ENCODE measurements at regions not wholly inside any gene's neighbourhood (a gene's known extent, or its start where the extent isn't known, plus 50 kb on each side); places are given as distances from the start of the nearest gene placed in this dataset.
A peak's percentile ranks its signal among the peaks of the same experiment; 100 is the strongest.
"Not testable (repeated sequence)": the region's sequence is repeated elsewhere in the genome, so short reads cannot be mapped to it uniquely, and the experiment has no call there.

- ChIA-PET CTCF (no interaction called here), POLR2A (ENCODE audit: low non-redundant PET) (no interaction called here)
- Histone ChIP-seq H3K4me1 (ENCODE audit: insufficient read depth, low read length, poor library complexity, severe bottlenecking) (no peaks in the 10 kb centered on the region), H3K4me3 (ENCODE audit: low read depth, low read length, poor library complexity, severe bottlenecking) (no peak overlapping the region), H3K27ac (ENCODE audit: low read depth, low read length, poor library complexity, severe bottlenecking) (no peak overlapping the region), H3K9me3 (ENCODE audit: low read depth, low read length, poor library complexity, severe bottlenecking) (no peaks in the 10 kb centered on the region), H3K27me3 (replicated peaks; ENCODE audit: insufficient read depth, low read depth, low read length, poor library complexity) (no peaks in the 10 kb centered on the region), H3K36me3 (ENCODE audit: insufficient read depth, low read length, poor library complexity, severe bottlenecking) (no peaks in the 10 kb centered on the region)
- no peak for DNase-seq (ENCODE audit: low spot score)
- TF ChIP-seq CTCF (conservative IDR thresholded peaks at IDR 0.05; ENCODE audit: low read depth, low read length), result no peak
- TF ChIP-seq EZH2 (IDR thresholded peaks at IDR 0.05; ENCODE audit: borderline replicate concordance, low read depth, low read length, poor library complexity, severe bottlenecking), result no peak
- intact Hi-C loops (cut with micrococcal nuclease; ENCODE audit: unreplicated experiment), result no loop called here
- no TSS peak for BruUV-seq (replicated peaks)
These were observed 339.6 kb upstream of the PCDH10 start for GRCh38 chr4:132809298-132810032.

DNA sequence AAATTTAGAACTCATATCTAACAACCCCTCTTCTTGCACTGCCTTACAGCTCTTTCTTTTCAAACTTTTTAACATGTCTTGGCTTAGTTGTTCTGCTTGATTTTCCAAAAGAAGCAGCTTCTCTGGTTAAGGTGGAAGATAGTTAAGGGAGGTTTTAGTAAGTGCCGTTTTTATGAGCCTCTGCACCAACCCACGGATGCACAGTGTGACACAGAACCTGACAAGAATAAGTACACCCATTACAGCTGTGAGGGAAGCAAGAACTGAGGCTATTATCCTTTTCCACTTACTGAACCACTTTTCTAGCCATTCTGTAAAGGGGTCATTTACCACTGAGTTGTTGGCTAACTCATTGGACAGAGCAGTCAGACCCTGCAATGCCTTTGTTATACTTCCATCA, 336.0 kb upstream of the PCDH10 start:
- intact Hi-C loops (cut with micrococcal nuclease; ENCODE audit: unreplicated experiment); CTCF ChIA-PET; H3K27me3 ChIP-seq (replicated peaks; ENCODE audit: insufficient read depth, low read depth, low read length, poor library complexity); H3K4me3 ChIP-seq (ENCODE audit: low read depth, low read length, poor library complexity, severe bottlenecking); BruUV-seq (replicated peaks); H3K9me3 ChIP-seq (ENCODE audit: low read depth, low read length, poor library complexity, severe bottlenecking); H3K36me3 ChIP-seq (ENCODE audit: insufficient read depth, low read length, poor library complexity, severe bottlenecking); H3K4me1 ChIP-seq (ENCODE audit: insufficient read depth, low read length, poor library complexity, severe bottlenecking); H3K27ac ChIP-seq (ENCODE audit: low read depth, low read length, poor library complexity, severe bottlenecking); POLR2A ChIA-PET (ENCODE audit: low non-redundant PET); DNase-seq (ENCODE audit: low spot score): not testable (repeated sequence)

DNA sequence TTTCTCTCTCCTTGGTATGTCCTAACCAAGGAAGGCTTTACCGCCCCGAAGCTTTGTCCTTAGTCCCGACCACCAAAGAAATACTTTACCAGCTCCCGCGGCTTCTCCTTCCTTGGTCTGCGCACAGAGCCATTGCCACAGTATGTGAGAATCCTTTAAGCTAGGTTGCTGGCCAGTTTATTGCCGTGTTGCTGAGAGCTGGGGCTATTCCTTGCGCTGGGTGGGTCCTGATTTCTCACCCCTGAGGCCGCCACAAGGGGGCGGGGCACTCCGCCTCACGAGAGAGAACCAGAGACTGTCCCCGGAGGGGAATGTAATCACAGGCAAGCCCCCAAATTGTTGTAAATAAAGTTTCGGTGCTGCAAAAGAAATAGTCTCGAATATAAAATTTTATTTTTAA, 331.0 kb upstream of the PCDH10 start:
- intact Hi-C loops (cut with micrococcal nuclease; ENCODE audit: unreplicated experiment), result no loop called here
- H3K27ac ChIP-seq (ENCODE audit: low read depth, low read length, poor library complexity, severe bottlenecking), result no peak overlapping the region
- H3K36me3 ChIP-seq (ENCODE audit: insufficient read depth, low read length, poor library complexity, severe bottlenecking), result no peaks in the 10 kb centered on the region
- POLR2A ChIA-PET (ENCODE audit: low non-redundant PET), result no interaction called here
- H3K4me1 ChIP-seq (ENCODE audit: insufficient read depth, low read length, poor library complexity, severe bottlenecking), result no peaks in the 10 kb centered on the region
- BruUV-seq (replicated peaks), result no TSS peak
- DNase-seq (ENCODE audit: low spot score), result peak; percentile 37
- H3K27me3 ChIP-seq (replicated peaks; ENCODE audit: insufficient read depth, low read depth, low read length, poor library complexity), result no peaks in the 10 kb centered on the region
- no peaks in the 10 kb centered on the region for H3K9me3 ChIP-seq (ENCODE audit: low read depth, low read length, poor library complexity, severe bottlenecking)
- no peak overlapping the region for H3K4me3 ChIP-seq (ENCODE audit: low read depth, low read length, poor library complexity, severe bottlenecking)
- TF ChIP-seq EZH2 (IDR thresholded peaks at IDR 0.05; ENCODE audit: borderline replicate concordance, low read depth, low read length, poor library complexity, severe bottlenecking), result no peak
- TF ChIP-seq CTCF (conservative IDR thresholded peaks at IDR 0.05; ENCODE audit: low read depth, low read length), result peak; percentile 46
- CTCF ChIA-PET, result interaction anchor here (0.9 kb wide), 1 partner anchor 334 kb away, joined by 3 read pairs; no protein-coding TSS in a partner anchor

- Histone ChIP-seq H3K27ac (ENCODE audit: low read depth, low read length, poor library complexity, severe bottlenecking) (no peak overlapping the region), H3K4me3 (ENCODE audit: low read depth, low read length, poor library complexity, severe bottlenecking) (no peak overlapping the region), H3K27me3 (replicated peaks; ENCODE audit: insufficient read depth, low read depth, low read length, poor library complexity) (no peaks in the 10 kb centered on the region), H3K9me3 (ENCODE audit: low read depth, low read length, poor library complexity, severe bottlenecking) (no peaks in the 10 kb centered on the region), H3K36me3 (ENCODE audit: insufficient read depth, low read length, poor library complexity, severe bottlenecking) (no peaks in the 10 kb centered on the region), H3K4me1 (ENCODE audit: insufficient read depth, low read length, poor library complexity, severe bottlenecking) (no peaks in the 10 kb centered on the region)
- intact Hi-C loops (cut with micrococcal nuclease; ENCODE audit: unreplicated experiment), result no loop called here
- ChIA-PET POLR2A (ENCODE audit: low non-redundant PET) (no interaction called here), CTCF (no interaction called here)
- no peak for DNase-seq (ENCODE audit: low spot score)
- TF ChIP-seq CTCF (conservative IDR thresholded peaks at IDR 0.05; ENCODE audit: low read depth, low read length) (no peak), EZH2 (IDR thresholded peaks at IDR 0.05; ENCODE audit: borderline replicate concordance, low read depth, low read length, poor library complexity, severe bottlenecking) (no peak)
- no TSS peak for BruUV-seq (replicated peaks)
These were observed 325.7 kb upstream of the PCDH10 start for GRCh38 chr4:132823419-132823818.
